RWPE2 (cell line): ENCODE measurements at regions not wholly inside any gene's neighbourhood (a gene's known extent, or its start where the extent isn't known, plus 50 kb on each side); places are given as distances from the start of the nearest gene placed in this dataset.
A peak's percentile ranks its signal among the peaks of the same experiment; 100 is the strongest.

ENCODE experiments used
- ATAC-seq: fragments of 200-7000 bp; cut with Tn5 transposase; 3 replicates; pipeline ENCODE4 v1.9.1; 2021; ENCODE audit warnings: low read depth
- DNase-seq: peaks from one replicate; pipeline ENCODE4 v3.0.0-alpha.2; 2020; ENCODE audit warnings: low spot score
- H3K27ac ChIP-seq: fragments of 450-650 bp; 2 replicates; pipeline ENCODE4 v1.5.1; 2017; ENCODE audit warnings: mild to moderate bottlenecking; ENCODE audit not compliant: poor library complexity, severe bottlenecking
- H3K27me3 ChIP-seq: fragments of 250-450 bp; sonication (Bioruptor Pico); 2 replicates; pipeline ENCODE4 v1.5.1; 2021; ENCODE audit warnings: mild to moderate bottlenecking, moderate library complexity; ENCODE audit not compliant: insufficient read depth, poor library complexity, severe bottlenecking
- H3K36me3 ChIP-seq: fragments of 250-450 bp; sonication (Bioruptor Pico); 2 replicates; pipeline ENCODE4 v1.5.1; 2020; ENCODE audit warnings: low read depth, mild to moderate bottlenecking, moderate library complexity
- H3K4me1 ChIP-seq: fragments of 250-450 bp; sonication (Bioruptor Pico); 2 replicates; pipeline ENCODE4 v1.5.1; 2021; ENCODE audit warnings: mild to moderate bottlenecking, moderate library complexity; ENCODE audit not compliant: insufficient read depth, poor library complexity, severe bottlenecking
- H3K4me3 ChIP-seq: fragments of 250-450 bp; sonication (Bioruptor Pico); 2 replicates; pipeline ENCODE4 v1.5.1; 2021; ENCODE audit warnings: mild to moderate bottlenecking, moderate library complexity; ENCODE audit not compliant: severe bottlenecking
- H3K9me3 ChIP-seq: fragments of 250-450 bp; sonication (Bioruptor Pico); 2 replicates; pipeline ENCODE4 v1.5.1; 2021; ENCODE audit warnings: mild to moderate bottlenecking, moderate library complexity; ENCODE audit not compliant: severe bottlenecking
- TF ChIP-seq, protein P1 (sequence below): fragments of 450-650 bp; IDR thresholded peaks from one replicate; pipeline ENCODE4 v1.5.1; 2017; ENCODE audit warnings: mild to moderate bottlenecking, moderate library complexity; ENCODE audit not compliant: poor library complexity, severe bottlenecking

- DNase-seq (no peak), ATAC-seq (no peak)
- H3K4me1 ChIP-seq: no peaks in the 10 kb centered on the region
Measured at GRCh38 chr2:211070547-211070946, 514.1 kb downstream of the CPS1 start.

GRCh38 chr2:211077216-211077767, 520.9 kb downstream of the CPS1 start:
- TF ChIP-seq, protein P1, sequence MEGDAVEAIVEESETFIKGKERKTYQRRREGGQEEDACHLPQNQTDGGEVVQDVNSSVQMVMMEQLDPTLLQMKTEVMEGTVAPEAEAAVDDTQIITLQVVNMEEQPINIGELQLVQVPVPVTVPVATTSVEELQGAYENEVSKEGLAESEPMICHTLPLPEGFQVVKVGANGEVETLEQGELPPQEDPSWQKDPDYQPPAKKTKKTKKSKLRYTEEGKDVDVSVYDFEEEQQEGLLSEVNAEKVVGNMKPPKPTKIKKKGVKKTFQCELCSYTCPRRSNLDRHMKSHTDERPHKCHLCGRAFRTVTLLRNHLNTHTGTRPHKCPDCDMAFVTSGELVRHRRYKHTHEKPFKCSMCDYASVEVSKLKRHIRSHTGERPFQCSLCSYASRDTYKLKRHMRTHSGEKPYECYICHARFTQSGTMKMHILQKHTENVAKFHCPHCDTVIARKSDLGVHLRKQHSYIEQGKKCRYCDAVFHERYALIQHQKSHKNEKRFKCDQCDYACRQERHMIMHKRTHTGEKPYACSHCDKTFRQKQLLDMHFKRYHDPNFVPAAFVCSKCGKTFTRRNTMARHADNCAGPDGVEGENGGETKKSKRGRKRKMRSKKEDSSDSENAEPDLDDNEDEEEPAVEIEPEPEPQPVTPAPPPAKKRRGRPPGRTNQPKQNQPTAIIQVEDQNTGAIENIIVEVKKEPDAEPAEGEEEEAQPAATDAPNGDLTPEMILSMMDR: no peak
- H3K27ac ChIP-seq: no peak overlapping the region
- no peaks in the 10 kb centered on the region for H3K36me3 ChIP-seq
- ATAC-seq: no peak
- H3K4me3 ChIP-seq: no peak overlapping the region
- no peaks in the 10 kb centered on the region for H3K9me3 ChIP-seq
- no peaks in the 10 kb centered on the region for H3K27me3 ChIP-seq
- H3K4me1 ChIP-seq: no peaks in the 10 kb centered on the region
- DNase-seq: no peak

More at GRCh38 chr2:211070547-211070946, 514.1 kb downstream of the CPS1 start:
- no peaks in the 10 kb centered on the region for H3K36me3 ChIP-seq
- no peak overlapping the region for H3K27ac ChIP-seq
- no peaks in the 10 kb centered on the region for H3K9me3 ChIP-seq
- H3K27me3 ChIP-seq: no peaks in the 10 kb centered on the region
- TF ChIP-seq, protein P1: no peak
- H3K4me3 ChIP-seq: no peak overlapping the region

DNA sequence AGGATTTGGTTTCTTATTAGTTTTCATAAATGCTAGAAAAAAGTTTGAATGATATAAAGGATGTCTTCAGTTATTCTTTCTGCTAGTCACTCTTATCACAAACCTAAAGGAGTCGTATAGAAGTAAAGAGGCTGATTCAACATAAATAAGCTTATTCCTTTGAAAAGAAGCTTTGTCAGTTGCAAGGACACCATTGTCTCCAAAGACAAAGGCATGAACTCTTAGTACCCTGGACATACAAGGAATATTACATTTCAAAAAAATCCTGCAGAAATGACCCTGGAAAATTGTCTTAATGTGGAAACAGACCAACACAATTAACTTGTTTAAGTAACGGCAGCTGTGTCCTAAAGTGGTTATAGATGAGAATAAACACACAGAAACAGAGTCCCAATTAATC, 528.0 kb downstream of the CPS1 start:
- DNase-seq: no peak
- no peak overlapping the region for H3K27ac ChIP-seq
- no peaks in the 10 kb centered on the region for H3K4me1 ChIP-seq
- ATAC-seq: no peak
- no peak overlapping the region for H3K4me3 ChIP-seq
- H3K27me3 ChIP-seq: peaks cover 3% of the 10 kb centered on the region
- TF ChIP-seq, protein P1: no peak
- H3K36me3 ChIP-seq: no peaks in the 10 kb centered on the region
- H3K9me3 ChIP-seq: no peaks in the 10 kb centered on the region

GRCh38 chr2:211085056-211085680, 528.8 kb downstream of the CPS1 start:
- no peak for DNase-seq
- no peak overlapping the region for H3K27ac ChIP-seq
- no peaks in the 10 kb centered on the region for H3K36me3 ChIP-seq
- H3K27me3 ChIP-seq: peaks cover 3% of the 10 kb centered on the region
- H3K9me3 ChIP-seq: no peaks in the 10 kb centered on the region
- ATAC-seq: peak; percentile 56; the same call in 1 of the 3 replicates
- H3K4me1 ChIP-seq: no peaks in the 10 kb centered on the region
- H3K4me3 ChIP-seq: no peak overlapping the region
- TF ChIP-seq, protein P1: peak; percentile 81

- H3K9me3 ChIP-seq: no peaks in the 10 kb centered on the region
- TF ChIP-seq, protein P1: no peak
- ATAC-seq: no peak
- DNase-seq: no peak
- H3K4me3 ChIP-seq: no peak overlapping the region
- H3K27ac ChIP-seq: no peak overlapping the region
- H3K27me3 ChIP-seq: peaks cover 3% of the 10 kb centered on the region
- H3K36me3 ChIP-seq: no peaks in the 10 kb centered on the region
- H3K4me1 ChIP-seq: no peaks in the 10 kb centered on the region
Measured at GRCh38 chr2:211086049-211086448, 529.6 kb downstream of the CPS1 start.
